Testis (tissue), 2 donors: ENCODE measurements at regions not wholly inside any gene's neighbourhood (a gene's known extent, or its start where the extent isn't known, plus 50 kb on each side); places are given as distances from the start of the nearest gene placed in this dataset.

Experiments
- CTCF ChIP-seq, 3 experiments: fragments of 450-650 bp in 2 of 3; fragments of 200-600 bp in 1 of 3; sonication (generic) in 1 of 3; IDR thresholded peaks; one replicate each; pipeline ENCODE4 v1.5.1; 2016 to 2019; ENCODE audit warnings: antibody characterized with exemption in 3 of 3, mild to moderate bottlenecking in 2 of 3, moderate library complexity in 1 of 3
- POLR2A ChIP-seq: fragments of 450-650 bp; IDR thresholded peaks from one replicate; pipeline ENCODE4 v1.6.1; 2017; ENCODE audit warnings: antibody characterized with exemption, mild to moderate bottlenecking, moderate library complexity

GRCh38 chr3:68676136-68676535 is 256.2 kb downstream of the TAFA4 start:
- no peak for TF ChIP-seq CTCF (IDR thresholded peaks at IDR 0.05)
- no peak for TF ChIP-seq POLR2A
